Stimulated activated CD8-positive, alpha-beta memory T cell treated with anti-CD3 and anti-CD28 coated beads, Interleukin-12 subunit alpha, Interleukin-12 subunit beta, amount 100 ng/mL, for 24 hours (primary cell): ENCODE measurements at regions not wholly inside any gene's neighbourhood (a gene's known extent, or its start where the extent isn't known, plus 50 kb on each side); places are given as distances from the start of the nearest gene placed in this dataset.

ENCODE experiments used
- DNase-seq: peaks from one replicate; pipeline ENCODE4 v3.0.0-alpha.2; 2020; ENCODE audit errors: extremely low read depth

DNA sequence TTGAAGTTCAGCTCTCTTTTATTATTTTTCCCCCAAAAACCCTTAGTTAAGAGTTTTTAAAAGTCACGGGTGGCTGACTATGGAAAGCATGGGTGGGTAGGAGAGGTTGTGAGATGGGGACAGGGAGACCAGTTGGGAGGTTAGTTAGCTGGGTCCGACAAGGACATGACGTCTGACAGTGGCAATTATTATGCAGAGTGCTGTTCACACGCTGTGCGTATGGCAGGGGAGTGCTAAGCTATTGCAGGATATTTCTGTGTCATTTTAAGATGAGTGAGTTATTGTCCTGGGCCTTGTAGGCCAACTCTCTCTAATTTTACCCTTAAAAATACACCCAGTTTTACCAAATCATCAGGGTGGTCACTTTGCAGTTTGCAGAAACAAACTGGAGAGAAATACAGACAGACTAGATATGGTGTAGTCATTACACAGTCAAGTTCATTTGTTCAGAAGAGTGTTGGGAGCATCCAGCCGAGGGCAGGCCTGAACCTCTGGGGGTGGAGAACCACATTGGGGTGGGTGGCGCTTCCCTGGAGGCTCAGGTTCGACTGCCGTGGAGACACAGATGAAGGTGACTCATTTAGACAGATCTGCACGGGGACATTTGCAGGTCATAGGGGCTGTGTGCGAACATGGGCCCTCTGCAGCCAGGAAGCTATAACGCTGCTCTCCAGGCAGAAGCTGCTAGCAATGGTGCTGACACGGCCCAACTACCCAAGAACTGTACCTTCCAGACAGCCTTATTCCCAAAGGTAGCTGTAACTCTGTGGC, 307.6 kb downstream of the QKI start:
- no peak for DNase-seq

DNA sequence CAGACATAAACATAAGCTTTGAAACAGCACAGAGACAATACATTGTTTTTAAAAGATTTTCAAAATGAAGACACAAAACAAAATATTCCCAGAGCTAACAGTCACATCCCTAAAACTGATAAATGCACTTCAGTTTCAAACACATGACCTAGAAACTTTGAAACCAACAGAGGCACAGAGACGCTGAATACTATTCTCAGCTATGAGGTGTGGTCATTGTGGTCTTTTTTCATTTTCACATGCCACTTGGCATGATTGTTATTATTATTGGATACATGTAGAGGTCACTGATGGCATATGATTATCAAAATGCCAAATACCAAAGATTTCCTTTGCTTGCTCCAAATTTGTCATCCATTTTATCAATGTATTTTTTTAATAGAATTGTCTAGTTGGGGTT, 306.9 kb downstream of the QKI start:
- no peak for DNase-seq

DNA sequence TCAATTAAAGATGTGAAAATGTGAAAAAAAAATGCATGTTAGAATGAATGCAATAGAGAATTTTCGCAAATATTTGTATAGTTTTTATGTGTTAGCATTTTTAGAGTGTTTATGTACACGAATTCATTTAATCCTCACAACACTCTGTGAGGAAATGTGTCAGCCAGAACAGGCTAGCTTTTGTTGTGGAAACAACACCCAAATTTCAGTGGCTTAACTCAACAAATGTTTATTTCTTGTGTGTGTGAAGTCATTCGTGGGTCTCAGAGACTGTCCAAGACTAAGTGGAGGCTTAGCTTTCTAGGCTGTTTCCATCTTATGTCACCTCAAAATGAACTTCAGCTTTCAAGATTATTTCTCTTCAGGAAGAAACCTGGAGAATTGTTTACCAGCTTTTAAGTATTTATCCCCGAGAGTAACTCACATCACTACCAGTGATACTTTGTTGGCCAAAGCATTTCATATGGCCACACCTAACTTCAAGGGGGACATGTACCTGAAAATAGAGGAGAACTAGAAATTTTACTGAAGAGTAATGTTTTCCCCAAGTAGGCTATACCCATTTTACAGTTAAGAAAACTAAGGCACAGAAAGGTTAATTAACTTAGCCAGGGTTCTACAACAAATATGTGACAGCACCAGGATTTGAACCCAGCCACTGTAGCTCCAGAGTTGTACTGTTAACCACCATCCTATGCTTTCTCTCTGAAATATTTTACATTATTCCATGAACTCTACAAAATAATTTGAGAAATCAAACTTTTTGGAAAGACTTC, 306.1 kb downstream of the QKI start:
- DNase-seq, result no peak

DNA sequence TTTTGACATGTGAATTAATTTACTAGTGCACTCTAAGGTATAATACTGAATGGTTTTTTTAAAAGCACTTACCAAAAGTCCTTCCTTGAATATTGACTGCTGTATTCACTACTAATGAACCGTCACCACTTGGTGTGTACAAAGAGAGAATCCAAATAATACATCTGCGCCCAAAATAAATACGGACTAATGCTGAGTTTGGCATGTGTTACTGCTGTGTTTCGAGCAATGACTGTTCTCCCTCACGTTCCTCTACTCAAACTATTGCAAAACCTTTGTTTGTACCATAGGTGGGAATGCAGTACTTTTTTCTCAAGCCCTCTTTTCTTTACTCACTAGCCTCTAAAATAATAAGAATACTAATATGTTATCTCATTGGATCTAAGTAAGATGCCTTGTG, 305.5 kb downstream of the QKI start:
- DNase-seq, result no peak

DNA sequence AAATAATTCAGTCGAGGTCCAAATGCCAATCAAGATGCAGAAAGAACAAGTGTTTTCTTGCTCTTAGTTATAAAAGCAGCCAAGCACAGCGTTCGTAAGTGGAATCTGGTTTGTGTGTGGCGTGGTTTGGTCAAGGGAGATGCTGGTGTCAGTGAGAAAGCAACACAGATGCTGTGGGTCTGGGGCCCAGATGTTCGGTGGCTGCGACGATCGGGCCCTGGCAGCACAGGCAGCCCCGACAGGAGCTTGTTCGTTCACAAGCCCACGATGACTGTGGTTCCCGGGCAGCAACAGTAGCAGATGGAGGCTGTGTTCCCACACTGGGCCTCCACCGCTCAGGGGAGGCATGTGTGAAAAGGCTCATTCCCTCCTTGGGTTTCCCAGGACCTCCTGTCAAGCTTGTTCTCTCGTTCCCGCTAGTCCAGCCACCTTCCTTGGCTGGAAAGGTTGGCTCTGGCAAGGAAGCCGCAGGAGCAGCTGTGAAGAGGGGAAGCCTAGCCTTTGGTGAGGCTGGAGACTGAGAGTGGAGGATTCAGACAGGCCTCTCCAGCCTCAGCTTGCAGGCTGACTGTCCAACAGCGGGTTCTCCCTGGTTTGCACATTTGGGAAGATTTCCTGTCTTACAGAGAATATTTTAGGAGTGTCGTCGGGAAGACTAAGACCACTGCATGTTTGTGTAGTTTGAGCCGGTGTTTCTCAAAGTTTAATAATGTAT, 304.7 kb downstream of the QKI start:
- DNase-seq, result no peak

DNA sequence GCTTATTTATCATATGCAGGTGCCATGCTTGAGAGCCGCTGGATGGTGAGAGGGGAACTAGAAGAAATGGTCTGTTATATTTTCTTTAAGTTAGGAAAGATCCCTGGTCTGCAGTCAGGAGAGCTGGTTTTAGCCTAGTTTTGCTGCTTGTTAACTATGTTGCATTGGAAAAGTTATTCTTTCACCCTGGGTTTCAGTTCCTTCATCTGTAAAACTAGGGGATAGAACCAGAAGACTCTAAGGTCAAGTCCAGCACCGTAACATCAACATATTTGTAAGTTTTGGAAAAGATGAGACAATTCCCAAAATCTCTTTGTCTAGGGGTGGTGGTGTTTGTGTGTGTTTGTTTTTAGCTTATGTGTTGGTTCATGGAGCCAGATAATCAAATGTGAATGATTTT, 304.0 kb downstream of the QKI start:
- DNase-seq, result no peak

DNA sequence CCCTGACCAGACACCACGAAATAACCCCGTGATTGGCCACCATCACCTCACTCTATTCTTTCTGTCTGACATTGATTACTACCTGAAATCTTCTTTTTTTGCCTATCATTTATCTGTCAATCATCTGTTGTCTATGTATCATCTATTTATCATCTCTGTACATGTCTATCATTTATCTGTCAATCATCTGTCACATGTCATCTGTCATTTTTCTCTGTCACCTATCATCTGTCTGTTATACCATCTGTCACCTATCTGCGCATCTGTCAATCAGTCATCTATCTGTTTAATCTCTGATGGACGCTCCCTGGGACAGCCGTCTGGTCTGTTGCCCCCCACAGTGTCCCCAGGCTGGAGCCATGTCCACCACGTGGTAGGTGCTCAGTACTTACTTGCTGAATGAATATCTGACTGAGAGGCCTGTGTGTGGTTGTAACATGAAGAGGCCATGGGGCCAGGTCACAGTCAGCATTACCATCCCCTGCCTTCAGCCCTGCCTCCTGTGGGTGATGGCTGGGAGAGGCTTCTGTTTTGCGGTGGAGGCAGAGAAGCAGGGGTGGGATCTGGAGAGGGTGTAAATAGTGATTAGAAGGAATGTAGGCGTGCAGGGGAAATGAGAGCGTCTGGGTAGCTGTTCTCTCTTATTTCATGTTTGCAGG, 302.7 kb downstream of the QKI start:
- DNase-seq, result no peak

DNA sequence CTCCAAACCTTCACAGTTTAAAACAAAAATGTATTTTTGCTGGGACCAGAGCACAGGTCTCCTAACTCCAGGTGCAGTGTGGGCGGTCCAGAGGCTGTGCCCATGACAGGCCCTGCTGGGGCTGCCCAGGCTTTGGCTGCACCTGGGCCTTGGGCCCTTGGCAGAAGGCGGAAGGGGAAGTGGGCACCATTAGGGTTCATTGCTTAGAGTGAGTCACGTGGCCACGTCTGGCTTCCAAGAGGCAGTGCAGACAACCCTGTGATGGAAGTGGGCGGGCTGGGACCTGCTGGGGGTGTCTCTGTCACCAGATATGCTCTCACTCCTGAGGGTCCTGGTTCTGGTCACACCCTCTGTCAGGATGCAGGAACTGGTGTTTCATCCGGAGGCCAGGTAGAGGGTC, 302.2 kb downstream of the QKI start:
- no peak for DNase-seq

DNA sequence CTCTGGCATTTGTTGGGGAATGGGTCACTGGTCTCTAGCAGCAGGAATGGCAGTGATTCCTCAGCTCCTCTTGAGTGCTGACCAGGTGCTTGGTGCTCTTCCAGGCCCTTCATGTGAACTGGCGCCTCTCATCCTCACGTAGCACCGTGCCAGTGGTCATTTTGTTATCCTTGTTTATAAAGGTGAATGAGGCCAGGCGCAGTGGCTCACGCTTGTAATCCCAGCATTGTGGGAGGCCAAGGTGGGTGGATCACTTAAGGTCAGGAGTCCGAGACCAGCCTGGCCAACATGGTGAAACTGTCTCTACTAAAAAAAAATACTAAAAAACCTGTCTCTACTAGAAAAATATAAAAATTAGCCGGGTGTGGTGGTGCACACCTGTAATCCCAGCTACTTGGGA, 301.3 kb downstream of the QKI start:
- DNase-seq, result no peak

DNA sequence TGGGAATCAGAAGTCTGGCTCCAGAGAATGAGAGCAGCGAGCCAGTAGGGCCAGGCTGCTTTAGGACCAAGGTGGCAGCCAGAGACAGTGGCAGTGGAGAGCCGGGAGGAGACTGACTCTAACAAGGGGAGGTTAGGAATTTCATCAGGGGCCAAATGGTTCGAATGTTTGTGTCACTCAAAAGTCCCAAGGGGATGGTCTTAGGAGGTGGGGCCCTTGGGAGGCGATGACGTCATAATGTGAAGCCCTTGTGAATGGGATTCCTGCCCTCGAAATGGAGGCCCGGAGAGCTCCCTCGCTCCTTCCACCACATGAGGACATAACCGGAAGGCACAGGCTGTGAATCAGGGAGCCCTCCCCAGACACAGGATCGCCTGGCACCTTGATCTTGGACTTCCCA, 299.7 kb downstream of the QKI start:
- no peak for DNase-seq

DNA sequence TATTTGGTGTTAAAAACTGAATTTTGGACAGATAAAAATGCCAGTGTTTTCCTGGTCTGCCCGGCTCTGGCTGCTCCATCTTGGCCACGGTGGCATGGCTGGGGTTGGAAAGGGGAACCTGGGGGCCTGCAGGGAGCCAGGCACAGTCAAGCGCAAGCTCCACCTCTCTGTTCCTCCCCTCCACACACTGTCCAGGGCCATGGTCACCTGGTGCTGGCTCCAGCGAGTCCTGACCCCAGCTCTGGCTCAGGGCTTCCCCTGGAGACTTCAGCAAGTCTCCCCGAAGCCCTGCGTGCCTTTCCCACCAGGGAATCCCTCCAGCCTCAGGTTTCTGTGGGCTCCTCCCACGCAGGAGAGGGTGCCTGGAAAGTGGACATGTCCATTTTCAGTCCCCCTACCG, 298.5 kb downstream of the QKI start:
- DNase-seq, result no peak

DNA sequence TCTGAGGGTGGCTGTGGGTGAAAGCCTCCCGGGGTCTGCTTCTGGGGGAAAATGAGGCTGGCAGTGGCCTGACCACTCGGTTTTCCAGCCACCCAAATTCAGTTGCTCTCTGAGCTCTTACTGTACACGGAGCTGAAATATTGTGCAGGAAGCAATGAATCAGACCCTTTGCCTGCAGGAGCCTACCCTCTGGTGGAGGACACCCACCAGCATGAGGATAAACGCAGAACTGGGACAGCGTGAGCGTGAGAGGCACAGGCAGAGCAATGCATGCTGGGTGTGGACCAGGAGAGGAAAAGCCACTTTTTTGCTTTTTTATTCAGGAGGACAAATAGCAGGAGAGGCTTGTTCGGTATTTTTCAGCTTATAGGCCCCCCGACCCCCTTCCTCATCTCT, 298.0 kb downstream of the QKI start:
- DNase-seq, result no peak

DNA sequence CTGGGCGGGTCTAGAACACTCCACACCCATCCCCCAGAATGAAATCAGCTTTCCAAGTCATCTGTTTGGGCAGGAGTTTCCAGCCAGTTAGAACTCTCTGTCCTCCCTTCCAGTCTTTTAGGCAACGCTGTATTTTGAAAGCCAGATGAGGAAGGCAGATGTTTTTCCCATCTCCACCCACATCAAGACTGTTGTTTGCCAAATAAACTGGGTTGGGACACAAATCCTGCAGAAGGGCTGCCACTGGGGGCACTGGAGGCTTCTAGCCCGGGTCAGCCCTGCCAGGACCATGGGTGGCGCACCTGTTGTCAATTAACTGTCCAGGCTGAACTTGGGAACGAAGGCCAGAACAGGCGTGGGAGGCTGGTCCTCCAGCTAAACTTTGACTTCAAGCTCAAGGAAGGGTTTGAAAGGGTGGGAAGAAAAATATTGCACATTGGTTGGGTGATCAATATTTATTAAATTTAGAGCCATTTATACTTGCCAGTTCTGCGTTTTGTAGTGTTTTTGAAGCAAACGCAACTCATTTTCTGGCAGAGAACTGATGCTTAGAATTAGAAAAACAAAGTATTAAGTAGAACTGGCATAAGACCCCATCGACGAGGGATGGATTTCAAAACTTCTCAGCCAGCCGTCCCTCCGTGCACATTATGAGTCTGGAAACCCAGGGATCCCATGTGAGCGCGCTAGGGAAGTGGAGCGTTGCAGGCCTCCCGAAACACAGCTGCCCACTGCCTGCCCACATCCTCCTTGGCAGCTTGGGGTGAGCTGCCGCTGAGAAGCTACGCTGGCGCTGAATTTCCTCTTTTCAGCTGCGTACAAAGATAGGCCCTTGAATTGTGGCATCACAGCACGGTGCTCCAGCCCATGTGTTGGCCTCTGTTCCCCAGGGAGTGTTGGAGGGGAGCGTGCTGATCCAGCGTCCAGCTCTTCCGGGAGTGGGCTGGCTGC, 297.4 kb downstream of the QKI start:
- no peak for DNase-seq

DNA sequence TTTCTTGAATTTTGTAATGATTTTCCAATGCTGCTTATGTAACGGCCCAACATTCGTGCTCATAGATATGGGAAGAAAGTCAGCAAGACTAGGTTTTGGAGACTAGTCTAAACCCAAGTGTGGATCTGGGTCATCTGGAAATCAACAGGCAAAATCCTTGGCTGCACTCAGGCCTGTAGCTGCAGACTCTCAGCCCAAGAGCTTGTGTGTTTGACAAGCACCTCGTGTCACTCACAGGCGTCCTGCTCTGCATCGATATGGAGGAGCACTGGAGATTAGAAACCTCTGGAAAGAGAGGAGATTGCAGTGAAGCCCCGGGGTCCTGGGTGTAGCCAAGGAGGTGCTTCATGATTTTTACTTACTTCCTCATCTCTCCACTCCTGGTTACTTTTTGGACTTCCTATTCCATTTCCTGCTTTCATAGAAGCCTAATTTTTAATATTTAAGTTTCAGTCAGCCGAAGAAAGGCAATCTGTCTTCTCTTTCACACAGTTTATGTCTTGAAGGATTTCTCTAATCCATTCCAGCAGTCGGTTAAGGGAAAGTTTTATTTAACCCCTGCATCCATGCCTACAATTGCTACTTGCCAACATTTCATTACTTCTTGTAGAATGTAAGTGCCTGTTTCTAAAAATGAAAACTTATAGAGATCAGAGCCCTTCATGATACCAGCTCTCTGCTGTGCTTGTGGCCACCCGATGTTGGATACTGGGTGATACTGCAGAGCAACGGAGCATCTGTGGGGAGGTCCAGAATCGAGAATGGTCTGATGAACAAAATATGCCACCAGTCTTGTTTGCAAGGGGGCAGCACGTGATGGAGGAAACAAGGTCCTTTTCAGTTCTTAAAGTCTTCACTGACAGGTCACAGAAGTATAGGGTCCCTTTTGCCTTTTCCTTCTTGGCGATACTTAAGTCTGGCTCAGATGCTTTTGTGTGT, 296.3 kb downstream of the QKI start:
- DNase-seq, result no peak

DNA sequence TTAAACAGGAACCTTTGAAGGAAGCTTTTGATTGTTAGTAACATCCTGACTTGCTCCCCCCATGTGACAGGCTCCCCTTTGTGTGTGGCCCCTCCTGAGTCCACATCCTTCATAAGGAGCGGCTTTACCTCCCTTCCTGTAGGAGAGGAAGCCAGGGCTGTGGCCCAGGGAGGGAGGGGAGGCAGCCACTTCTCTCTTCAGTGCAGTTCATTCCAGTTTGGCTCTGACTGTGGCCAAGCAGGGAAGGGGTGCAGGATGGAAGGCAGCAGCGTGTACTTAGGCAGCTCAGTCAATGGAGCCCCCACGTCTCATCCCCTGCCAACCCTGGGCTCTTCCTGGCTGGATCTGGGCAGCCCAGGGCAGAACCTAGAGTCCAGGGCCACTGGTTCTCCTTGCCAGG, 295.2 kb downstream of the QKI start:
- no peak for DNase-seq

DNA sequence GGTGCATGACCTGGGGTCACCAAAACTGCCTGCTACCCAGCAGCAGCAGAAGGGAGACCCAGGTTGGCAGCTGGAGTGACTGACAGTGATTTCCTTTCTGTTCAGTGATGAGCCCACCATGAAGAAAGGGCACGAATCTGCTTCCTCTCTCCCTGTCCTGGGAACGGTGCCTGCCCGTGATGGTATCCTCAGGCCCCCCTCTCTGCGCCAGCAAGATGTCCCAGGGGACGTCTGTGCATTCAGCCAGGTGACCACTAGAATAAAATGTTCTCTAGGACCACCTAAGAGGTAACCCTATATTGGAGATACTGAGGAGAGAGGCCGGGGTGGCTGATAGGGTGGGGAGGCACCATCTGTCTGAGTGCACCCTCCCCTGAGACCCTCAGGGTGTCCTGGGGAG, 294.7 kb downstream of the QKI start:
- DNase-seq, result no peak

DNA sequence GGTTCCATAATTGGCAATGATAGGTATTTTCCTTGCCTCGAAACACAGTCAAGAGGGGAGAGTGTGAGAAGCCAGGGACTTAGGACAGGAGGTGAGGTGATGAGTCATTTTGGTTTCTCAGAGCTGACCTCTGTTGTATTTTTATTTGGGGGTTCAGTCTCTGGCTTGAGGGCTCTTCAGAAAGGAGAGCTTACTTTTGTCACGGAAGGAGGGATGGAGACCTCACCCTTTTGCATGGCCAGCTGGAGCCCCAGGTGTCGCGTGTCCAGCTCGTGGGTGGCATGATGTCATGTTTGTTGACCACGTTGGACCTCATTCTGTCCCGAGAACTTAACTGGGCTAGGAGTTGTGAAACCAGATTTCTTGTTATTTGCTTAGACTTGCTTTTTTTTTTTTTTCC, 293.9 kb downstream of the QKI start:
- no peak for DNase-seq

DNA sequence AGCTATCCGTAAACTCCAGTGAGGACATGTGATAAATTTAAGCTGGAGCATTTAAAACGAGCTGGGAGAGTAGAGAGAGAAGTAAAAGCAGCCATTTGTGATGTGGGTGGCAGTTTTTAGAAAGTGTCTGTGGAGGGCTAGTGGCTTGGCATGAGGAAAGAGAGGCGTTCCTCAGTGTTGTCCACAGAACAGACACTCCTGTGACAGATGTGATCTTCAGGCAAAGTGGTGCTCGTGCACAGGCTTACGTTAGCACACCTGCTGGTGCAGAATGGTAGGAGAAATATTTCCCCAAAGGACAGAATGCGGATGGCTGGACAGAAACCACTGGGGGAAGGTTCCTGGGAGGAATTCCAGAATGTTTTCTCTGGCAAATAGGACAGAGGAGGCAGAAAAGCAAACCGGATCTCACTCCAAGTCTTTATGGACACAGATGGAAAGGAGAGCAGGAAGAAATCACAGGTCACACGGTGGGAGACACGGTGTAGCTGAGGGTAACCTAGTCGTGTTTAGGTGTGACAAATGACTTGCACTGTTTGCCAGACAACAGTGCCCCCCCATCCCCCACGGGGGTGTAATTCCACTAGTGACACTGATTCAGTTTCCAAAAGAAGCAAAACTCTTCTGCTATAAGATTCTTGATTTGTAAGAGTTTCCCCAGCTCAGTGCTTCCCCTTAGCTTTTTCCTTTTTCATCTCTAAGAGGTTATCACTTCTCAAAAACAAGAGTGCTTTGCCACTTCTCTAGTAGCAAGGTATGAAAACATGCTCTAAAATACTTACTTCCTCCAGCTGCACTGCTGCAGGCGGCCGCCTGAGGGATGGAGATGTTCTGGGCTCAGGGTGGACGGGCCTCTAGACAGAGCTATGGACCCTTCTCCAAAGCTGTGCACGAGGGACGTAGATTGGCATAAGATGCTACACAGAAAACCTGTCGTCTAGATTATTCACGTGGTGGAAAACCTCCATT, 293.2 kb downstream of the QKI start:
- no peak for DNase-seq
